DMS153 treated with DMSO at 0.1 percent for 48 hours (cell line): ENCODE measurements at regions not wholly inside any gene's neighbourhood (a gene's known extent, or its start where the extent isn't known, plus 50 kb on each side); places are given as distances from the start of the nearest gene placed in this dataset.
"Not testable (repeated sequence)": the region's sequence is repeated elsewhere in the genome, so short reads cannot be mapped to it uniquely, and the experiment has no call there.

Experiments used
- DNase-seq: peaks from one replicate; lab custom pipeline; 2025; ENCODE audit not compliant: unreplicated experiment; lab: John Stamatoyannopoulos, UW

DNA sequence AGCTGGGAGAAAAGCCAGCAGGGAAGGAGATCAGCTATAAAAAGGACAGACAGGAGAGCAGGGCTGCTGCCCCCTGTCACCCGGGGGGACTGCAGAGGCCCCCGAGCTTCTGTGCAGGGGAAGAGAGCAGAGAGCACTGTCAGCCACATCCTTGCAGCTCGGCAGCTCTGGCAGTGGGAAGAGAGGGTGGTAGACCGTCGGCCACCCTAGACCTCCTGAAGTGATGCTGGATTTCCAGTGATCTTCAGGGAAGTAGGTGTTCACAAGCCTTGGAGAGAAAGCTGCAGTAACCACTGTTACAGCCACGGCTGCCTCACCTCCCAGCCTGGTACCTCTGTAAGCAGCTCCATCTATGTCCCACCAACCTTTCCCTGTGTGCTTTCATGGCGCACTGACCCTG lies 134.9 kb downstream of the TFCP2L1 start:
- no peak for DNase-seq

DNA sequence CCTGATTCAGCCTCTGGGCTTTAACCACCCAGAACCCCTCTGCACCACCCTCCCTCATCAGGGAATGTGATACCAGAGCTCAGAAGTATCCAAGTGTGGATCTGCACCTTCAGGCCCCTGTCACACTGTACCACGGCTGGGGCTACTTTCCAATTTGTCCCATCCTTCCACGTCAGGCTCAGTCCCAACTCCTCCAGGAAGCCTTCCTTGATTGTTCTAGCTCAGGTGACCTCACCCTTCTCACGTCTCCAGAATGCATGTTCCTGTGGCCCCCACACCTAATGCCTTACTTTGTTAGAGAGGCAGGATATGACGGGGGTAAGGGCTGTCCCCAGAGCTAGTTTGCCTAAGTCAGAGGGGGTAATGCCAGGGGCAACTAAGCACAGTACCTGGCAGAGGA lies 134.3 kb downstream of the TFCP2L1 start:
- no peak for DNase-seq

DNA sequence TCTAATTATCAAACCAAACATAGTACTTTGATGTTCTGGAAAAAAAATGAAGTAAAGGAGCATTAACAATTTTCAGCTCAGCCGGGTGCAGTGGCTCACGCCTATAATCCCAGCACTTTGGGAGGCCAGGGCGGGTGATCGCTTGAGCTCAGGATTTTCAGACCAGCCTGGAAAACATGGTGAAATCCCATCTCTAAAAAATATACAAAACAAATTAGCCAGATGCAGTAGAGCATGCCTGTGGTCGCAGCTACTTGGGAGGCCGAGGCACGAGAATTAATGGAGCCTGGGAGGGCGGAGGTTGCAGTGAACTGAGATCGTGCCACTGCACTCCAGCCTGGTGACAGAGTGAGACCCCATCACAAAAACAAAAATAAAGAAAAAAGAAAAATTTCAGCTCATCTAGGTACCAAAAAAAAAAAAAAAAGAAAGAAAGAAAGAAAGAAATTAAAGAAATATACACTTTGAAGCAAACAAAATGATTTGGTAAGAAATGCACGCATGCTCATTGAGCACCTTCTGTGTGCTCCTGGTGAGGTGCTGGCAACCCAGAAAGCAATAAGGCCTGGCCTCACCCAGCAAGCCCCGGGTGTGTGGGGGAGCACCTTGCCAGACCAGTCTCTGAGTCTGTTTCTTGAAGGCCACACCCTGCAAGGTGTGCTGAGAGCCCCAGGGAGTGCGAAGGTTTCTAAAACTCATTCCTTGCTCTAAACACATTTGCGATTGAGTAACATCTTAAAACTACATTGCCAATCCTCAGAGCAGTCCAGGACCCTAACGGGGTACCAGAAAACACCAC lies 133.5 kb downstream of the TFCP2L1 start:
- no peak for DNase-seq

DNA sequence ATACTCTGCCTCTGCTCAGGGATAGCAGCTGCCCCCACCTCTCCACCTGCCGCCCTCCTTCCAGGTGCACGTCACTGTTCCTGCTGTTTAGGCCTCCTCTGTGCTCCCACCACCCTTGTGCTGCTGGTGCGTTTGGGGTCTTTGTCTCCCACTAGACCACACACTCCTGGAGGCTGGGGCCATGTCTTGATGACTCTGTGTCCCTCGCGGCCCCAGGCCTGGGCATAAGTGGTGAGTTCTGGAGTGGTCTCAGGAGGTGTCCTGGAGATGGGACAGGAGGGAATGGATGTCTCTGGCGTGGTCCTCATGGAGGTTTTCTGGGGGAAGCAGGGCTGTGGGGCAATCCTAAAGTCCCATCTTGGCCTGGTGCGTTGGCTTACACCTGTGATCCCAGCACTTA lies 132.1 kb downstream of the TFCP2L1 start:
- no peak for DNase-seq

DNA sequence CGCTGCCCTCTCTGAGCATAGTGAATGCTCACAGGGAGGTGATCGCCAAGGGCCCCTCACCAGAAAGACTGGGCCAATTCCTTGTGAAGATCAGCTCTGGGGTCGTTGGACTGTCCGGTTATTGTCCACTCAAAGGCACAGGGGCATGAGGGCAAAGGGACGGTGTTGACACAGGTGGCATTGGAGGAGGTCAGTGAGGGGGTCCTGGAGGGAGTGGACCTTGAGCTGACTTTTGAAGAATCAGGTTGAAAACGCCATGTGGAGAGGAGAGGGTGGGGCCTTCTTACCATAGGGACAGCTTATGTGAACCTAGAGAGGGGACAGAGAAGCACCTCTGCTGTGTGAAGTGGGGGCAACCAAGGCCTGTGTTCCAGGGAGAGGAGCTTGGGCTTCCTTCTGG lies 131.5 kb downstream of the TFCP2L1 start:
- DNase-seq = no peak

DNA sequence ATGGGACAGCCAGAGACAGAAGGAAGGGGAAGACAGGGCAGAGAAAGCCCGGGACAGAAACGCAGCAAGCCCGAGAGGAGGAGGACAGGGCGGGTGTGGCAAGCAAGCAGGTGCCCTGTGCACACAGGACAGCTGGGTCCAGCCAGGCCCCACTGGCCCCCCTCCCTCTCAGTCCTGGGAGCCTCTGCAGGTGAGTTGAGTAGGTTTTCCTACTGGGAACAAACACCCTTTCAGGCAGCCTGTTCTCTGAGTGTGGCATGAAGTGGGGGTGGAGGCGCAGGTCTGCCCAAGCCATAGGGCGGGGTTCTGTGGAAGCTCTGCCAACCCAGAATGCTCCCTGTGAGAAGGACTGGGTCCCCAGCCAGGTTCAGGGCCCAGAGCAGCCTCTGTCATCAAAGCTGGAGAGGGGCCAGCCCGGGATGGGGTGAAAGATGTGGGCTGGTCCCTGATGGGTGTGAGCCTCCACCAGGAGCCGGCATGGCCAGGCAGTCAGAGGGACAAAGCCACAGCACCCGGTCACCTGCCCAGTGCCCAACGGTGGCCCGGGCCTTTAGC lies 129.4 kb downstream of the TFCP2L1 start:
- DNase-seq = peak; percentile 31

DNA sequence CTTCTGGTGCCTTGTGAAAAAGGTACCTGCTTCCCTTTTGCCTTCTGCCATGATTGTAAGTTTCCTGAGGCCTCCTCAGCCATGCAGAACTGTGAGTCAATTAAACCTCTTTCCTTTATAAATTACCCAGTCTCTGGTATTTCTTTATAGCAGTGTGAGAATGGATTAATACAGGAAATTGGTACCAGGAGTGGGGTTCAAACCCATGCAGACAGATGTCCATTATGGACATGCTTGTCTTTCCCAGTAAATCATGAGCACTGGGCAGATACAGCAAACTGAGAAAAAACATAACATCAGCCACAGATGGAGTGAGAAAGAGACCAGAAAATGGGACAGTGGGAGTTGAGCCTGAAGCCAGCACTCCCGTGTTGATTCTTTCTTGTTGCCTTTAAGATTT lies 127.5 kb downstream of the TFCP2L1 start:
- not testable (repeated sequence) for DNase-seq

DNA sequence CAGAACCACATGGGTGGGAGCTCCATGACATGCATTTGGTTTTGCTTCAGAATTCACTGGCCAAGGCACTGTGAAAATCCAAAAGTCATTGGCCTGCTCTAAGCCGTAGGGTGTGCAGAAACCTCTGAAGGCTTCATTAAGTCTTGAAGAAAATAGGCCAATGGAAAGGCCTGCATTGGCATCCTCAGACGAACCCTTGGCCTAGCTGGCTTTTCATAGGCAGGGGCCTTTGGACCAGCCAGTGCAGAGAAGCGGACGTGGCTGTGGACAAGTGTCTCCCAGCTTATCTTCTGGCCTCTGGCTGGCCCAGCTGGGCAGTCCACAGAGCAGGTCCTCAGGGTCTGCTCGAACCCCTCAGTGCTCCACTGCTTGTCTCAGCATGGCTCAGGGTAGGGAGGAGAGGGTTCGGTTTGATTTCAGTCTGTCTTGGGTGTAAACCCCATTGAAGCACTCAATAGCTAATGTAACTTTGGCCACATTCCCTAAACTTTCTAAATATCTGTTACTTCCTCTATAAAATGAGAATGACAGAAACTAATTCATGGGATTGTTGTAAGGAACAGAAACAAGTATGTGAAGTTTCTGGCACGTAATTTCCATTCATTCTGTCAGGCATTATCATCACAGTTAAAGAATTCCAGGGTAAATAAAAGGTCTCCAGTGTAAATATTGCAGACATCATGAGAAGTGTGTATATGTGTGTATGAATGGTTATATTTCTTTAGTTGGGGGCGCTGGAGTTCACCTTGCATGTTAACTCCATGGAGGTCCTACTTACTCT lies 125.5 kb downstream of the TFCP2L1 start:
- DNase-seq = no peak

DNA sequence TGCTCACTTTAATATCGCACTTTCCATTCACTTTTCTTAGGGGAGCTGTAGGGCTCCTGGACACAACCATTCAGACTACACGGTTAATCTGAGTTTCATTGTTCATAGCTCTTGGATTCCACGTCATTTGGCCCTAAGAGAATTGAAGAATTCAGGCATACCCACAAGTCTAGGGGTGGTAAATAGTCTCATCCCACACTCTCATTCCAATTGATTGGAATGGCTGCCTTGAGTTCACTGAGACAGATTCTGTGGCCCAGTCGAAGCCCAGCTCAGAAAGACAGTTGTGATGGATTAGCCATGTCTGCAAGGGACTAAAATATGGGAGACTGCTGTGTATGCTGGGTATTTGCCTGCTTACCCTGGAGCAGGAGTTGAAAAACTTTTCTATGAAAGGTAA lies 124.6 kb downstream of the TFCP2L1 start:
- DNase-seq = no peak

DNA sequence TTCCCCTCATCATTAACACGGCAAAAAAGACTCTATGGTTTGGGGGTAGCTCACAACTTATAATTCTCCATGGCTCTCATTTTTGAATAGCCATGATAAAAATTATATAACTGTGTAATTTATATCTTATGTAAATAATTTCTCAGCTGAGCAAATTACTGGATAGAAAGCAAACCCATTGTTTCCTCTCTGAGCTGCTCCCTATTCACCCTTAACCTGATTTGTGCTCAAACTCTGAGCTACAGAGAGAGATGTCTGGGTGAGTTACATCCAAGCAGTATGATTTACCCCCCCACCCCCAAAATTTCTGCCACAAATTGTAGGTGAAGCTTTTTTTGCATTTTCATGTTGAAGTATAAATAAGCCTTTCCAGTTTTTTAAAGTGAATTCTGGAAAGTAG lies 123.7 kb downstream of the TFCP2L1 start:
- no peak for DNase-seq

DNA sequence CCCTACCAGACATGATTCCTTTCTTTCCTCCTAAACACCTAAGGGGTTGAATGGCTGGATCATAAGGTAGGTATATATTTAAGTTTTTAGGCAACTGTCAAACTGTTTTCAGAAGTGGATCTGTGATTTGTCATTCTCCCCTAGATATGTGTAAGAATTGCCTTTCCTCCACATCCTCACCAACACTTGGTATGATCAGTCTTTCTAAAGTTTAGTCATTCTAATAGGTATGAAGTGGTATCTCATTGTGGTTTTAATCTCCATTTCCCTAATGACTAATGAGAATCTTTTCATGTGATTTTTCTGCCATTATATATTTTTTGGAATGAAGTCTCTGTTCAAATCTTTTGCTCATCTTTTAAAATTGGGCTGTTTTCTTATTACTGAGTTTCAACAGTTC lies 122.1 kb downstream of the TFCP2L1 start:
- no peak for DNase-seq

DNA sequence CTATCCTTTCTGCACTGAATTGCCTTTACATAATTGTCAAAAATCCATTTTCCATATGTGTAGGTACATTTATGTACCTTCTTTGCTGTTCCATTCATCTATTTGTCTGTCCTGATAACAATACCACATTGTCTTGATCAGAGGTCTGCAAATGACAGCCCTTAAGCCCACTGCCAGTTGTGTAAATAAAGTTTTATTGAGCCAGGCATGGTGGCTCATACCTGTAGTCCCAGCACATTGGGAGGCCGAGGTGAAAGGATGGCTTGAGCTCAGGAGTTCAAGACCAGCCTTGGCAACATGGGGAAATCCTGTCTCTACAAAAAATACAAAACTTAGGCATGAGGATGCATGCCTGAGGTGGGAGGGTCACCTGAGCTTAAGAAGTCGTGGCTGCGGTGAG lies 121.0 kb downstream of the TFCP2L1 start:
- no peak for DNase-seq

DNA sequence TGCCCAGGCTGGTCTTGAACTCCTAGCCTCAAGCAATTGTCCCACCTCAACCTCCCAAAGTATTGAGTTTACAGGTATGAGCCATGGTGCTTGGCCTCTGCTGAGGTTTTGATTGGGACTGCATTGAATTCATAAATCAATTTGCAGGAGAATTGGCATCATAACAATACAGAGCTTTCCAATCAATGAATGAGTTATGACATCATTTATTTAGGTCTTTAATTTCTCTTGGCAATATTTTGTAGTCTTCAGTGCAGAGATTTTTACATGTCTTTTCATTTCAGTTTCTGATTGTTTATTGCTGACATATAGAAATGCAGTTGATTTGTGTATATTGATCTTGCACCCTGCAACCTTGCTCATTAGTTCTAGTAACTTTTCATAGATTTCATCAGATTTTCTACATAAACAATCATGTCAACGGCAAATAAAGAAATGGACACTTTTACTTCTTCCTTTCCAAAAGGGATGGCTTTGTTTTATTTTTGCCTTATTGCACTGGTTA lies 119.9 kb downstream of the TFCP2L1 start:
- no peak for DNase-seq
